Type B pancreatic cell (in vitro differentiated cells): ENCODE measurements at regions not wholly inside any gene's neighbourhood (a gene's known extent, or its start where the extent isn't known, plus 50 kb on each side); places are given as distances from the start of the nearest gene placed in this dataset.
"Not testable (repeated sequence)": the region's sequence is repeated elsewhere in the genome, so short reads cannot be mapped to it uniquely, and the experiment has no call there.

ENCODE experiments used
- DNase-seq: peaks from one replicate; pipeline ENCODE4 v3.0.0; 2021; ENCODE audit warnings: mixed read lengths; ENCODE audit not compliant: unreplicated experiment; ENCODE audit errors: extremely low spot score
- H3K27ac Mint-ChIP-seq: 2 replicates; pipeline ENCODE4 v1.8.0; 2021; ENCODE audit warnings: mild to moderate bottlenecking, mixed read lengths
- H3K27me3 Mint-ChIP-seq: 2 replicates; pipeline ENCODE4 v1.8.0; 2021; ENCODE audit warnings: mixed read lengths
- H3K36me3 Mint-ChIP-seq: 2 replicates; pipeline ENCODE4 v1.8.0; 2021; ENCODE audit warnings: mixed read lengths
- H3K4me1 Mint-ChIP-seq: one replicate; pipeline ENCODE4 v1.8.0; 2021; ENCODE audit warnings: mixed read lengths; ENCODE audit not compliant: unreplicated experiment
- H3K4me3 Mint-ChIP-seq: 2 replicates; pipeline ENCODE4 v1.8.0; 2021; ENCODE audit warnings: mild to moderate bottlenecking, mixed read lengths
- H3K9me3 Mint-ChIP-seq: 2 replicates; pipeline ENCODE4 v1.8.0; 2021; ENCODE audit warnings: mixed read lengths
- CTCF ChIP-seq: fragments of 200-600 bp; sonication (generic); conservative IDR thresholded peaks from 2 replicates; pipeline ENCODE4 v1.5.0; 2021; ENCODE audit warnings: antibody characterized with exemption, mild to moderate bottlenecking

GRCh38 chr15:66870880-66871388 is 168.9 kb downstream of the SMAD6 start:
- no peaks in the 10 kb centered on the region for H3K36me3 Mint-ChIP-seq
- H3K4me1 Mint-ChIP-seq = peaks cover 11% of the 10 kb centered on the region
- no peak for DNase-seq
- no peaks in the 10 kb centered on the region for H3K9me3 Mint-ChIP-seq
- no peak for TF ChIP-seq CTCF
- H3K27ac Mint-ChIP-seq = no peak overlapping the region
- no peaks in the 10 kb centered on the region for H3K27me3 Mint-ChIP-seq
- H3K4me3 Mint-ChIP-seq = no peak overlapping the region

- H3K36me3 Mint-ChIP-seq = no peaks in the 10 kb centered on the region
- no peak for DNase-seq
- peaks cover 9% of the 10 kb centered on the region for H3K4me1 Mint-ChIP-seq
- H3K4me3 Mint-ChIP-seq = no peak overlapping the region
- TF ChIP-seq CTCF = no peak
- no peaks in the 10 kb centered on the region for H3K27me3 Mint-ChIP-seq
- no peak overlapping the region for H3K27ac Mint-ChIP-seq
- H3K9me3 Mint-ChIP-seq = no peaks in the 10 kb centered on the region
These were observed 170.4 kb downstream of the SMAD6 start for GRCh38 chr15:66872405-66872804.

- H3K27me3 Mint-ChIP-seq, H3K4me1 Mint-ChIP-seq, H3K36me3 Mint-ChIP-seq, H3K27ac Mint-ChIP-seq, H3K9me3 Mint-ChIP-seq, H3K4me3 Mint-ChIP-seq: not testable (repeated sequence)
- DNase-seq = peak; percentile 16
These were observed 171.3 kb downstream of the SMAD6 start for GRCh38 chr15:66873331-66873730.

GRCh38 chr15:66873856-66874255 is 171.8 kb downstream of the SMAD6 start:
- Mint-ChIP-seq H3K36me3 (no peaks in the 10 kb centered on the region), H3K27ac (no peak overlapping the region), H3K27me3 (no peaks in the 10 kb centered on the region), H3K4me3 (no peak overlapping the region), H3K4me1 (peaks cover 9% of the 10 kb centered on the region), H3K9me3 (no peaks in the 10 kb centered on the region)
- peak; percentile 27 for DNase-seq
- no peak for TF ChIP-seq CTCF

- Mint-ChIP-seq H3K9me3 (no peaks in the 10 kb centered on the region), H3K36me3 (no peaks in the 10 kb centered on the region), H3K4me3 (no peak overlapping the region), H3K27me3 (no peaks in the 10 kb centered on the region), H3K4me1 (peaks cover 10% of the 10 kb centered on the region), H3K27ac (no peak overlapping the region)
- DNase-seq = peak; percentile 64
- TF ChIP-seq CTCF = no peak
These were observed 173.8 kb downstream of the SMAD6 start for GRCh38 chr15:66875588-66876420.

GRCh38 chr15:66876421-66876730 is 174.3 kb downstream of the SMAD6 start:
- Mint-ChIP-seq H3K9me3 (no peaks in the 10 kb centered on the region), H3K36me3 (no peaks in the 10 kb centered on the region), H3K4me1 (peaks cover 14% of the 10 kb centered on the region), H3K4me3 (no peak overlapping the region), H3K27ac (no peak overlapping the region), H3K27me3 (no peaks in the 10 kb centered on the region)
- TF ChIP-seq CTCF = no peak
- DNase-seq = peak; percentile 56
